Endothelial cell of hepatic sinusoid (primary cell): ENCODE measurements at regions not wholly inside any gene's neighbourhood (a gene's known extent, or its start where the extent isn't known, plus 50 kb on each side); places are given as distances from the start of the nearest gene placed in this dataset.
"Not testable (repeated sequence)": the region's sequence is repeated elsewhere in the genome, so short reads cannot be mapped to it uniquely, and the experiment has no call there.

Source experiments
- in situ Hi-C: cut with HindIII; loops from 2 replicates; pipeline ENCODE4 v1.10.0; 2017; ENCODE audit warnings: low sequenced_read_pairs

- in situ Hi-C loops = no loop called here
These were observed 471.6 kb downstream of the MED10 start for GRCh38 chr5:5906778-5907177.

- in situ Hi-C loops = no loop called here
These were observed 473.2 kb downstream of the MED10 start for GRCh38 chr5:5905186-5905585.

GRCh38 chr5:5904113-5904512, 474.2 kb downstream of the MED10 start:
- in situ Hi-C loops = no loop called here

- in situ Hi-C loops = no loop called here
These were observed 475.4 kb downstream of the MED10 start for GRCh38 chr5:5902678-5903646.

- in situ Hi-C loops = no loop called here
These were observed 477.9 kb downstream of the ICE1 start for GRCh38 chr5:5900350-5900749.

- in situ Hi-C loops = no loop called here
These were observed 477.2 kb downstream of the ICE1 start for GRCh38 chr5:5899716-5900115.

GRCh38 chr5:5888284-5888683, 465.8 kb downstream of the ICE1 start:
- in situ Hi-C loops = no loop called here

GRCh38 chr5:5887833-5888232, 465.4 kb downstream of the ICE1 start:
- in situ Hi-C loops = no loop called here

GRCh38 chr5:5886812-5887486, 464.5 kb downstream of the ICE1 start:
- in situ Hi-C loops = no loop called here

- in situ Hi-C loops = no loop called here
These were observed 463.9 kb downstream of the ICE1 start for GRCh38 chr5:5886353-5886752.

GRCh38 chr5:5885782-5886181, 463.3 kb downstream of the ICE1 start:
- in situ Hi-C loops = no loop called here

GRCh38 chr5:5884593-5884992, 462.1 kb downstream of the ICE1 start:
- in situ Hi-C loops = no loop called here

- in situ Hi-C loops = no loop called here
These were observed 461.1 kb downstream of the ICE1 start for GRCh38 chr5:5883562-5883961.

- in situ Hi-C loops = no loop called here
These were observed 460.7 kb downstream of the ICE1 start for GRCh38 chr5:5883146-5883545.

GRCh38 chr5:5882706-5883105, 460.2 kb downstream of the ICE1 start:
- in situ Hi-C loops = no loop called here

- in situ Hi-C loops = no loop called here
These were observed 458.8 kb downstream of the ICE1 start for GRCh38 chr5:5881294-5881693.

GRCh38 chr5:5880077-5880763, 457.7 kb downstream of the ICE1 start:
- in situ Hi-C loops = no loop called here

- in situ Hi-C loops = no loop called here
These were observed 434.9 kb downstream of the ICE1 start for GRCh38 chr5:5857396-5857795.

GRCh38 chr5:5854087-5854486, 431.6 kb downstream of the ICE1 start:
- in situ Hi-C loops = no loop called here

- in situ Hi-C loops = no loop called here
These were observed 416.0 kb downstream of the ICE1 start for GRCh38 chr5:5838493-5838892.

GRCh38 chr5:5831622-5832021, 409.1 kb downstream of the ICE1 start:
- in situ Hi-C loops = not testable (repeated sequence)

- in situ Hi-C loops = no loop called here
These were observed 406.1 kb downstream of the ICE1 start for GRCh38 chr5:5828619-5829018.
